HEK293 (cell line): ENCODE measurements at regions not wholly inside any gene's neighbourhood (a gene's known extent, or its start where the extent isn't known, plus 50 kb on each side); places are given as distances from the start of the nearest gene placed in this dataset.

ENCODE experiments used
- CTCF ChIA-PET: fragments of 350-600 bp; formaldehyde crosslinking; extraction: SDS; loops from one replicate; lab custom pipeline; 2021; ENCODE audit warnings: antibody characterized with exemption; lab: Yijun Ruan, JAX
- POLR2A ChIA-PET: fragments of 300-600 bp; formaldehyde crosslinking; extraction: SDS; loops from one replicate; lab custom pipeline; 2020; ENCODE audit warnings: antibody characterized with exemption, inconsistent platforms; lab: Yijun Ruan, JAX
- H3K27ac ChIP-seq: fragments of 200-500 bp; sonication (Bioruptor generic); 2 replicates; pipeline ENCODE4 v1.5.1; 2014; ENCODE audit warnings: low read depth, low read length, control low read depth, inconsistent platforms; ENCODE audit errors: extremely low read depth
- H3K36me3 ChIP-seq, 2 experiments: fragments of 200-500 bp in 1 of 2; sonication (Bioruptor generic) in 1 of 2; 1 replicate in 1 of 2; 2 replicates in 1 of 2; pipeline ENCODE4 v1.5.1; 2014 to 2017; ENCODE audit warnings: inconsistent platforms in 2 of 2, low read length in 2 of 2; ENCODE audit not compliant: control insufficient read depth in 2 of 2, insufficient read depth in 1 of 2
- H3K4me1 ChIP-seq: fragments of 200-500 bp; sonication (Bioruptor generic); 2 replicates; pipeline ENCODE4 v1.5.1; 2014; ENCODE audit warnings: mild to moderate bottlenecking, low read length, inconsistent platforms; ENCODE audit not compliant: control insufficient read depth, insufficient read depth
- H3K4me3 ChIP-seq: 2 replicates; pipeline ENCODE4 v1.5.1; 2011; ENCODE audit warnings: low read depth, mild to moderate bottlenecking, control low read depth, low read length, moderate library complexity
- H3K9me3 ChIP-seq: fragments of 200-500 bp; sonication (Bioruptor generic); 2 replicates; pipeline ENCODE4 v1.5.1; 2014; ENCODE audit warnings: low read depth, low read length, inconsistent platforms; ENCODE audit not compliant: control insufficient read depth, insufficient read depth
- FEZF1 ChIP-seq: fragments of 450-650 bp; formaldehyde crosslinking; IDR thresholded peaks from 2 replicates; pipeline ENCODE4 v1.5.1; 2016; ENCODE audit warnings: missing biosample characterization, missing genetic modification characterization
- GLIS2 ChIP-seq: fragments of 450-650 bp; formaldehyde crosslinking; IDR thresholded peaks from 2 replicates; pipeline ENCODE4 v1.5.1; 2016; ENCODE audit warnings: missing biosample characterization, missing genetic modification characterization
- OSR2 ChIP-seq: fragments of 450-650 bp; formaldehyde crosslinking; IDR thresholded peaks from 2 replicates; pipeline ENCODE4 v1.5.1; 2016; ENCODE audit warnings: missing biosample characterization, missing genetic modification characterization
- YY2 ChIP-seq: fragments of 450-650 bp; formaldehyde crosslinking; IDR thresholded peaks from 2 replicates; pipeline ENCODE4 v1.5.1; 2016; ENCODE audit warnings: missing biosample characterization, missing genetic modification characterization
- ZBTB8A ChIP-seq: fragments of 450-650 bp; formaldehyde crosslinking; IDR thresholded peaks from 2 replicates; pipeline ENCODE4 v1.5.1; 2016; ENCODE audit warnings: missing biosample characterization, missing genetic modification characterization
- ZEB2 ChIP-seq: fragments of 450-650 bp; formaldehyde crosslinking; IDR thresholded peaks from 2 replicates; pipeline ENCODE4 v1.5.1; 2016; ENCODE audit warnings: missing biosample characterization, missing genetic modification characterization
- ZNF174 ChIP-seq: fragments of 450-650 bp; formaldehyde crosslinking; IDR thresholded peaks from 2 replicates; pipeline ENCODE4 v1.5.0; 2017; ENCODE audit warnings: missing biosample characterization, mild to moderate bottlenecking, missing genetic modification characterization
- ZNF184 ChIP-seq: fragments of 450-650 bp; IDR thresholded peaks from 2 replicates; pipeline ENCODE4 v1.5.1; 2018; ENCODE audit warnings: missing biosample characterization, mild to moderate bottlenecking, missing genetic modification characterization
- ZNF223 ChIP-seq: fragments of 450-650 bp; formaldehyde crosslinking; IDR thresholded peaks from 2 replicates; pipeline ENCODE4 v1.5.1; 2016; ENCODE audit warnings: missing biosample characterization, missing genetic modification characterization
- ZNF335 ChIP-seq: fragments of 450-650 bp; formaldehyde crosslinking; conservative IDR thresholded peaks from 2 replicates; pipeline ENCODE4 v1.5.1; 2016; ENCODE audit warnings: missing biosample characterization, missing genetic modification characterization
- ZNF350 ChIP-seq: fragments of 450-650 bp; formaldehyde crosslinking; IDR thresholded peaks from 2 replicates; pipeline ENCODE4 v1.5.0; 2017; ENCODE audit warnings: missing biosample characterization, mild to moderate bottlenecking, missing genetic modification characterization
- ZNF394 ChIP-seq: fragments of 450-650 bp; formaldehyde crosslinking; IDR thresholded peaks from 2 replicates; pipeline ENCODE4 v1.5.1; 2016; ENCODE audit warnings: missing biosample characterization, missing genetic modification characterization, mild to moderate bottlenecking, moderate library complexity, borderline replicate concordance
- ZNF449 ChIP-seq: fragments of 450-650 bp; formaldehyde crosslinking; IDR thresholded peaks from 2 replicates; pipeline ENCODE4 v1.5.1; 2017; ENCODE audit warnings: missing biosample characterization, mild to moderate bottlenecking, missing genetic modification characterization, moderate library complexity
- ZNF501 ChIP-seq: fragments of 450-650 bp; formaldehyde crosslinking; IDR thresholded peaks from 2 replicates; pipeline ENCODE4 v1.5.1; 2016; ENCODE audit warnings: missing biosample characterization, missing genetic modification characterization
- ZNF544 ChIP-seq: fragments of 450-650 bp; formaldehyde crosslinking; IDR thresholded peaks from 2 replicates; pipeline ENCODE4 v1.5.0; 2017; ENCODE audit warnings: missing biosample characterization, missing genetic modification characterization
- ZNF555 ChIP-seq: fragments of 450-650 bp; formaldehyde crosslinking; conservative IDR thresholded peaks from 2 replicates; pipeline ENCODE4 v1.5.1; 2017; ENCODE audit warnings: missing biosample characterization, mild to moderate bottlenecking, missing genetic modification characterization, inconsistent platforms
- ZNF600 ChIP-seq: fragments of 450-650 bp; formaldehyde crosslinking; IDR thresholded peaks from 2 replicates; pipeline ENCODE4 v1.5.1; 2016; ENCODE audit warnings: missing biosample characterization, missing genetic modification characterization
- ZNF654 ChIP-seq: fragments of 450-650 bp; formaldehyde crosslinking; IDR thresholded peaks from 2 replicates; pipeline ENCODE4 v1.5.1; 2016; ENCODE audit warnings: low read depth, missing biosample characterization, missing genetic modification characterization
- TF ChIP-seq, protein P1 (sequence below): fragments of 450-650 bp; formaldehyde crosslinking; IDR thresholded peaks from 2 replicates; pipeline ENCODE4 v1.5.1; 2016; ENCODE audit warnings: missing biosample characterization, missing genetic modification characterization
- TF ChIP-seq, protein P2 (sequence below): fragments of 450-650 bp; formaldehyde crosslinking; IDR thresholded peaks from 2 replicates; pipeline ENCODE4 v1.5.1; 2017; ENCODE audit warnings: missing biosample characterization, missing genetic modification characterization
- TF ChIP-seq, protein P3 (sequence below): fragments of 450-650 bp; formaldehyde crosslinking; IDR thresholded peaks from 2 replicates; pipeline ENCODE4 v1.5.1; 2017; ENCODE audit warnings: missing biosample characterization, missing genetic modification characterization
- TF ChIP-seq, protein P4 (sequence below): fragments of 450-650 bp; formaldehyde crosslinking; IDR thresholded peaks from 2 replicates; pipeline ENCODE4 v1.5.1; 2016; ENCODE audit warnings: missing biosample characterization, missing genetic modification characterization

GRCh38 chr5:143658956-143659355, 153.0 kb upstream of the HMHB1 start:
- Histone ChIP-seq H3K4me1 (peaks cover 6% of the 10 kb centered on the region; the same call in 1 of the 2 replicates), H3K36me3 (no peaks in the 10 kb centered on the region), H3K4me3 (no peak overlapping the region), H3K27ac (no peak overlapping the region), H3K9me3 (no peaks in the 10 kb centered on the region)
- POLR2A ChIA-PET = interaction anchor here (0.6 kb wide), 1 partner anchor 35 kb away, joined by 5 read pairs; no protein-coding TSS in a partner anchor
- CTCF ChIA-PET = no interaction called here
- TF ChIP-seq FEZF1 (tag by site-specific recombination) (no peak), ZNF600 (tag by site-specific recombination) (no peak), ZNF394 (tag by site-specific recombination) (no peak), ZNF555 (tag by site-specific recombination) (no peak), ZBTB8A (tag by site-specific recombination) (no peak), ZNF501 (tag by site-specific recombination) (no peak)
- TF ChIP-seq, protein P1, sequence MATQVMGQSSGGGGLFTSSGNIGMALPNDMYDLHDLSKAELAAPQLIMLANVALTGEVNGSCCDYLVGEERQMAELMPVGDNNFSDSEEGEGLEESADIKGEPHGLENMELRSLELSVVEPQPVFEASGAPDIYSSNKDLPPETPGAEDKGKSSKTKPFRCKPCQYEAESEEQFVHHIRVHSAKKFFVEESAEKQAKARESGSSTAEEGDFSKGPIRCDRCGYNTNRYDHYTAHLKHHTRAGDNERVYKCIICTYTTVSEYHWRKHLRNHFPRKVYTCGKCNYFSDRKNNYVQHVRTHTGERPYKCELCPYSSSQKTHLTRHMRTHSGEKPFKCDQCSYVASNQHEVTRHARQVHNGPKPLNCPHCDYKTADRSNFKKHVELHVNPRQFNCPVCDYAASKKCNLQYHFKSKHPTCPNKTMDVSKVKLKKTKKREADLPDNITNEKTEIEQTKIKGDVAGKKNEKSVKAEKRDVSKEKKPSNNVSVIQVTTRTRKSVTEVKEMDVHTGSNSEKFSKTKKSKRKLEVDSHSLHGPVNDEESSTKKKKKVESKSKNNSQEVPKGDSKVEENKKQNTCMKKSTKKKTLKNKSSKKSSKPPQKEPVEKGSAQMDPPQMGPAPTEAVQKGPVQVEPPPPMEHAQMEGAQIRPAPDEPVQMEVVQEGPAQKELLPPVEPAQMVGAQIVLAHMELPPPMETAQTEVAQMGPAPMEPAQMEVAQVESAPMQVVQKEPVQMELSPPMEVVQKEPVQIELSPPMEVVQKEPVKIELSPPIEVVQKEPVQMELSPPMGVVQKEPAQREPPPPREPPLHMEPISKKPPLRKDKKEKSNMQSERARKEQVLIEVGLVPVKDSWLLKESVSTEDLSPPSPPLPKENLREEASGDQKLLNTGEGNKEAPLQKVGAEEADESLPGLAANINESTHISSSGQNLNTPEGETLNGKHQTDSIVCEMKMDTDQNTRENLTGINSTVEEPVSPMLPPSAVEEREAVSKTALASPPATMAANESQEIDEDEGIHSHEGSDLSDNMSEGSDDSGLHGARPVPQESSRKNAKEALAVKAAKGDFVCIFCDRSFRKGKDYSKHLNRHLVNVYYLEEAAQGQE (tag by site-specific recombination) = no peak
- TF ChIP-seq, protein P2, sequence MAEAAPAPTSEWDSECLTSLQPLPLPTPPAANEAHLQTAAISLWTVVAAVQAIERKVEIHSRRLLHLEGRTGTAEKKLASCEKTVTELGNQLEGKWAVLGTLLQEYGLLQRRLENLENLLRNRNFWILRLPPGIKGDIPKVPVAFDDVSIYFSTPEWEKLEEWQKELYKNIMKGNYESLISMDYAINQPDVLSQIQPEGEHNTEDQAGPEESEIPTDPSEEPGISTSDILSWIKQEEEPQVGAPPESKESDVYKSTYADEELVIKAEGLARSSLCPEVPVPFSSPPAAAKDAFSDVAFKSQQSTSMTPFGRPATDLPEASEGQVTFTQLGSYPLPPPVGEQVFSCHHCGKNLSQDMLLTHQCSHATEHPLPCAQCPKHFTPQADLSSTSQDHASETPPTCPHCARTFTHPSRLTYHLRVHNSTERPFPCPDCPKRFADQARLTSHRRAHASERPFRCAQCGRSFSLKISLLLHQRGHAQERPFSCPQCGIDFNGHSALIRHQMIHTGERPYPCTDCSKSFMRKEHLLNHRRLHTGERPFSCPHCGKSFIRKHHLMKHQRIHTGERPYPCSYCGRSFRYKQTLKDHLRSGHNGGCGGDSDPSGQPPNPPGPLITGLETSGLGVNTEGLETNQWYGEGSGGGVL (tag by site-specific recombination) = no peak

GRCh38 chr5:143657647-143658285, 154.2 kb upstream of the HMHB1 start:
- H3K4me1 ChIP-seq = peaks cover 6% of the 10 kb centered on the region; the same call in 1 of the 2 replicates
- no peak overlapping the region for H3K4me3 ChIP-seq
- no peaks in the 10 kb centered on the region for H3K36me3 ChIP-seq
- POLR2A ChIA-PET = no interaction called here
- no peaks in the 10 kb centered on the region for H3K9me3 ChIP-seq
- CTCF ChIA-PET = no interaction called here
- H3K27ac ChIP-seq = no peak overlapping the region
- TF ChIP-seq YY2 (peak; percentile 43; the same call in 1 of the 2 replicates), ZNF335 (tag by site-specific recombination) (0 out of 2 replicates have a peak, but pooled peaks have one; percentile 16), ZNF223 (tag by site-specific recombination) (no peak), ZNF654 (no peak), ZNF544 (tag by site-specific recombination) (0 out of 2 replicates have a peak, but pooled peaks have one; percentile 13), ZNF174 (tag by site-specific recombination) (no peak), ZNF350 (peak; percentile 91), OSR2 (peak; percentile 77), ZNF449 (tag by site-specific recombination) (no peak), GLIS2 (tag by site-specific recombination) (no peak), ZNF184 (tag by site-specific recombination) (0 out of 2 replicates have a peak, but pooled peaks have one; percentile 36), ZEB2 (tag by site-specific recombination) (no peak)
- TF ChIP-seq, protein P3, sequence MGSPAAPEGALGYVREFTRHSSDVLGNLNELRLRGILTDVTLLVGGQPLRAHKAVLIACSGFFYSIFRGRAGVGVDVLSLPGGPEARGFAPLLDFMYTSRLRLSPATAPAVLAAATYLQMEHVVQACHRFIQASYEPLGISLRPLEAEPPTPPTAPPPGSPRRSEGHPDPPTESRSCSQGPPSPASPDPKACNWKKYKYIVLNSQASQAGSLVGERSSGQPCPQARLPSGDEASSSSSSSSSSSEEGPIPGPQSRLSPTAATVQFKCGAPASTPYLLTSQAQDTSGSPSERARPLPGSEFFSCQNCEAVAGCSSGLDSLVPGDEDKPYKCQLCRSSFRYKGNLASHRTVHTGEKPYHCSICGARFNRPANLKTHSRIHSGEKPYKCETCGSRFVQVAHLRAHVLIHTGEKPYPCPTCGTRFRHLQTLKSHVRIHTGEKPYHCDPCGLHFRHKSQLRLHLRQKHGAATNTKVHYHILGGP (tag by site-specific recombination) = peak; percentile 19; the same call in 1 of the 2 replicates
- TF ChIP-seq, protein P4, sequence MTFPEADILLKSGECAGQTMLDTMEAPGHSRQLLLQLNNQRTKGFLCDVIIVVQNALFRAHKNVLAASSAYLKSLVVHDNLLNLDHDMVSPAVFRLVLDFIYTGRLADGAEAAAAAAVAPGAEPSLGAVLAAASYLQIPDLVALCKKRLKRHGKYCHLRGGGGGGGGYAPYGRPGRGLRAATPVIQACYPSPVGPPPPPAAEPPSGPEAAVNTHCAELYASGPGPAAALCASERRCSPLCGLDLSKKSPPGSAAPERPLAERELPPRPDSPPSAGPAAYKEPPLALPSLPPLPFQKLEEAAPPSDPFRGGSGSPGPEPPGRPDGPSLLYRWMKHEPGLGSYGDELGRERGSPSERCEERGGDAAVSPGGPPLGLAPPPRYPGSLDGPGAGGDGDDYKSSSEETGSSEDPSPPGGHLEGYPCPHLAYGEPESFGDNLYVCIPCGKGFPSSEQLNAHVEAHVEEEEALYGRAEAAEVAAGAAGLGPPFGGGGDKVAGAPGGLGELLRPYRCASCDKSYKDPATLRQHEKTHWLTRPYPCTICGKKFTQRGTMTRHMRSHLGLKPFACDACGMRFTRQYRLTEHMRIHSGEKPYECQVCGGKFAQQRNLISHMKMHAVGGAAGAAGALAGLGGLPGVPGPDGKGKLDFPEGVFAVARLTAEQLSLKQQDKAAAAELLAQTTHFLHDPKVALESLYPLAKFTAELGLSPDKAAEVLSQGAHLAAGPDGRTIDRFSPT = no peak
